ENCODE measurements at regions not wholly inside any gene's neighbourhood (a gene's known extent, or its start where the extent isn't known, plus 50 kb on each side); places are given as distances from the start of the nearest gene placed in this dataset.

DNA sequence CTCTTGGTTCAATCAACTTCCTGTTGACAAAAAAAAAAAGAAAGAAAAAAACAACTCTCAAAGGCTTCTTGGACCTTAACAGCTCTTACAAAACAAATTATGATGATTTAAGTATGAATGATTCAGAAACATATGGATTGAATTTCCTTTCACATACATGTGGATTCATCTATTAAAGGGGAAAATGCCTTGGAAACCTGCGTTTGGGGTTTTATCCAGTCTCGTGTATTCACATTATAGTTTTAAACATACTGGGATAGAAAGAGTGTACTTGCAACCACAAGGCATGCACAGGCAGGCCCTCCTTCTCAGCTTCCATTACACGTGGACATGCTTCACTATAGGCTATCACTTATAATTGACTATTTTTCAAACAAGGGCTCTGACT lies 286.7 kb downstream of the INHBA start:
- TF ChIP-seq EZH2phosphoT487 (IDR thresholded peaks at IDR 0.05; ENCODE audit: unreplicated experiment) (no peak), EZH2 (IDR thresholded peaks at IDR 0.05; ENCODE audit: low read depth, unreplicated experiment) (no peak), POLR2AphosphoS5 (IDR thresholded peaks at IDR 0.05; ENCODE audit: low read depth) (no peak), JUNB (IDR thresholded peaks at IDR 0.05; ENCODE audit: unreplicated experiment) (no peak), CREB1 (CRISPR knock-in tag; IDR thresholded peaks at IDR 0.05; ENCODE audit: low read depth) (no peak), STAT1 (IDR thresholded peaks at IDR 0.05; ENCODE audit: unreplicated experiment) (no peak), ZNF331 (CRISPR knock-in tag; IDR thresholded peaks at IDR 0.05; ENCODE audit: low read depth) (no peak)
- TF ChIP-seq, protein P1, sequence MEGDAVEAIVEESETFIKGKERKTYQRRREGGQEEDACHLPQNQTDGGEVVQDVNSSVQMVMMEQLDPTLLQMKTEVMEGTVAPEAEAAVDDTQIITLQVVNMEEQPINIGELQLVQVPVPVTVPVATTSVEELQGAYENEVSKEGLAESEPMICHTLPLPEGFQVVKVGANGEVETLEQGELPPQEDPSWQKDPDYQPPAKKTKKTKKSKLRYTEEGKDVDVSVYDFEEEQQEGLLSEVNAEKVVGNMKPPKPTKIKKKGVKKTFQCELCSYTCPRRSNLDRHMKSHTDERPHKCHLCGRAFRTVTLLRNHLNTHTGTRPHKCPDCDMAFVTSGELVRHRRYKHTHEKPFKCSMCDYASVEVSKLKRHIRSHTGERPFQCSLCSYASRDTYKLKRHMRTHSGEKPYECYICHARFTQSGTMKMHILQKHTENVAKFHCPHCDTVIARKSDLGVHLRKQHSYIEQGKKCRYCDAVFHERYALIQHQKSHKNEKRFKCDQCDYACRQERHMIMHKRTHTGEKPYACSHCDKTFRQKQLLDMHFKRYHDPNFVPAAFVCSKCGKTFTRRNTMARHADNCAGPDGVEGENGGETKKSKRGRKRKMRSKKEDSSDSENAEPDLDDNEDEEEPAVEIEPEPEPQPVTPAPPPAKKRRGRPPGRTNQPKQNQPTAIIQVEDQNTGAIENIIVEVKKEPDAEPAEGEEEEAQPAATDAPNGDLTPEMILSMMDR (conservative IDR thresholded peaks at IDR 0.05; ENCODE audit: low read depth in 2 of 2) = no peak
- TF ChIP-seq, protein P2, sequence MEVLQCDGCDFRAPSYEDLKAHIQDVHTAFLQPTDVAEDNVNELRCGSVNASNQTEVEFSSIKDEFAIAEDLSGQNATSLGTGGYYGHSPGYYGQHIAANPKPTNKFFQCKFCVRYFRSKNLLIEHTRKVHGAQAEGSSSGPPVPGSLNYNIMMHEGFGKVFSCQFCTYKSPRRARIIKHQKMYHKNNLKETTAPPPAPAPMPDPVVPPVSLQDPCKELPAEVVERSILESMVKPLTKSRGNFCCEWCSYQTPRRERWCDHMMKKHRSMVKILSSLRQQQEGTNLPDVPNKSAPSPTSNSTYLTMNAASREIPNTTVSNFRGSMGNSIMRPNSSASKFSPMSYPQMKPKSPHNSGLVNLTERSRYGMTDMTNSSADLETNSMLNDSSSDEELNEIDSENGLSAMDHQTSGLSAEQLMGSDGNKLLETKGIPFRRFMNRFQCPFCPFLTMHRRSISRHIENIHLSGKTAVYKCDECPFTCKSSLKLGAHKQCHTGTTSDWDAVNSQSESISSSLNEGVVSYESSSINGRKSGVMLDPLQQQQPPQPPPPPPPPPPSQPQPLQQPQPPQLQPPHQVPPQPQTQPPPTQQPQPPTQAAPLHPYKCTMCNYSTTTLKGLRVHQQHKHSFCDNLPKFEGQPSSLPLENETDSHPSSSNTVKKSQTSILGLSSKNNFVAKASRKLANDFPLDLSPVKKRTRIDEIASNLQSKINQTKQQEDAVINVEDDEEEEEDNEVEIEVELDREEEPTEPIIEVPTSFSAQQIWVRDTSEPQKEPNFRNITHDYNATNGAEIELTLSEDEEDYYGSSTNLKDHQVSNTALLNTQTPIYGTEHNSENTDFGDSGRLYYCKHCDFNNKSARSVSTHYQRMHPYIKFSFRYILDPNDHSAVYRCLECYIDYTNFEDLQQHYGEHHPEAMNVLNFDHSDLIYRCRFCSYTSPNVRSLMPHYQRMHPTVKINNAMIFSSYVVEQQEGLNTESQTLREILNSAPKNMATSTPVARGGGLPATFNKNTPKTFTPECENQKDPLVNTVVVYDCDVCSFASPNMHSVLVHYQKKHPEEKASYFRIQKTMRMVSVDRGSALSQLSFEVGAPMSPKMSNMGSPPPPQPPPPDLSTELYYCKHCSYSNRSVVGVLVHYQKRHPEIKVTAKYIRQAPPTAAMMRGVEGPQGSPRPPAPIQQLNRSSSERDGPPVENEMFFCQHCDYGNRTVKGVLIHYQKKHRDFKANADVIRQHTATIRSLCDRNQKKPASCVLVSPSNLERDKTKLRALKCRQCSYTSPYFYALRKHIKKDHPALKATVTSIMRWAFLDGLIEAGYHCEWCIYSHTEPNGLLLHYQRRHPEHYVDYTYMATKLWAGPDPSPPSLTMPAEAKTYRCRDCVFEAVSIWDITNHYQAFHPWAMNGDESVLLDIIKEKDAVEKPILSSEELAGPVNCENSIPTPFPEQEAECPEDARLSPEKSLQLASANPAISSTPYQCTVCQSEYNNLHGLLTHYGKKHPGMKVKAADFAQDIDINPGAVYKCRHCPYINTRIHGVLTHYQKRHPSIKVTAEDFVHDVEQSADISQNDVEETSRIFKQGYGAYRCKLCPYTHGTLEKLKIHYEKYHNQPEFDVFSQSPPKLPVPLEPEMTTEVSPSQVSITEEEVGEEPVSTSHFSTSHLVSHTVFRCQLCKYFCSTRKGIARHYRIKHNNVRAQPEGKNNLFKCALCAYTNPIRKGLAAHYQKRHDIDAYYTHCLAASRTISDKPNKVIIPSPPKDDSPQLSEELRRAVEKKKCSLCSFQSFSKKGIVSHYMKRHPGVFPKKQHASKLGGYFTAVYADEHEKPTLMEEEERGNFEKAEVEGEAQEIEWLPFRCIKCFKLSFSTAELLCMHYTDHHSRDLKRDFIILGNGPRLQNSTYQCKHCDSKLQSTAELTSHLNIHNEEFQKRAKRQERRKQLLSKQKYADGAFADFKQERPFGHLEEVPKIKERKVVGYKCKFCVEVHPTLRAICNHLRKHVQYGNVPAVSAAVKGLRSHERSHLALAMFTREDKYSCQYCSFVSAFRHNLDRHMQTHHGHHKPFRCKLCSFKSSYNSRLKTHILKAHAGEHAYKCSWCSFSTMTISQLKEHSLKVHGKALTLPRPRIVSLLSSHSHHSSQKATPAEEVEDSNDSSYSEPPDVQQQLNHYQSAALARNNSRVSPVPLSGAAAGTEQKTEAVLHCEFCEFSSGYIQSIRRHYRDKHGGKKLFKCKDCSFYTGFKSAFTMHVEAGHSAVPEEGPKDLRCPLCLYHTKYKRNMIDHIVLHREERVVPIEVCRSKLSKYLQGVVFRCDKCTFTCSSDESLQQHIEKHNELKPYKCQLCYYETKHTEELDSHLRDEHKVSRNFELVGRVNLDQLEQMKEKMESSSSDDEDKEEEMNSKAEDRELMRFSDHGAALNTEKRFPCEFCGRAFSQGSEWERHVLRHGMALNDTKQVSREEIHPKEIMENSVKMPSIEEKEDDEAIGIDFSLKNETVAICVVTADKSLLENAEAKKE (CRISPR knock-in tag; IDR thresholded peaks at IDR 0.05) = no peak
- TF ChIP-seq, protein P3, sequence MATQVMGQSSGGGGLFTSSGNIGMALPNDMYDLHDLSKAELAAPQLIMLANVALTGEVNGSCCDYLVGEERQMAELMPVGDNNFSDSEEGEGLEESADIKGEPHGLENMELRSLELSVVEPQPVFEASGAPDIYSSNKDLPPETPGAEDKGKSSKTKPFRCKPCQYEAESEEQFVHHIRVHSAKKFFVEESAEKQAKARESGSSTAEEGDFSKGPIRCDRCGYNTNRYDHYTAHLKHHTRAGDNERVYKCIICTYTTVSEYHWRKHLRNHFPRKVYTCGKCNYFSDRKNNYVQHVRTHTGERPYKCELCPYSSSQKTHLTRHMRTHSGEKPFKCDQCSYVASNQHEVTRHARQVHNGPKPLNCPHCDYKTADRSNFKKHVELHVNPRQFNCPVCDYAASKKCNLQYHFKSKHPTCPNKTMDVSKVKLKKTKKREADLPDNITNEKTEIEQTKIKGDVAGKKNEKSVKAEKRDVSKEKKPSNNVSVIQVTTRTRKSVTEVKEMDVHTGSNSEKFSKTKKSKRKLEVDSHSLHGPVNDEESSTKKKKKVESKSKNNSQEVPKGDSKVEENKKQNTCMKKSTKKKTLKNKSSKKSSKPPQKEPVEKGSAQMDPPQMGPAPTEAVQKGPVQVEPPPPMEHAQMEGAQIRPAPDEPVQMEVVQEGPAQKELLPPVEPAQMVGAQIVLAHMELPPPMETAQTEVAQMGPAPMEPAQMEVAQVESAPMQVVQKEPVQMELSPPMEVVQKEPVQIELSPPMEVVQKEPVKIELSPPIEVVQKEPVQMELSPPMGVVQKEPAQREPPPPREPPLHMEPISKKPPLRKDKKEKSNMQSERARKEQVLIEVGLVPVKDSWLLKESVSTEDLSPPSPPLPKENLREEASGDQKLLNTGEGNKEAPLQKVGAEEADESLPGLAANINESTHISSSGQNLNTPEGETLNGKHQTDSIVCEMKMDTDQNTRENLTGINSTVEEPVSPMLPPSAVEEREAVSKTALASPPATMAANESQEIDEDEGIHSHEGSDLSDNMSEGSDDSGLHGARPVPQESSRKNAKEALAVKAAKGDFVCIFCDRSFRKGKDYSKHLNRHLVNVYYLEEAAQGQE (IDR thresholded peaks at IDR 0.05; ENCODE audit: unreplicated experiment) = no peak
- TF ChIP-seq, protein P4, sequence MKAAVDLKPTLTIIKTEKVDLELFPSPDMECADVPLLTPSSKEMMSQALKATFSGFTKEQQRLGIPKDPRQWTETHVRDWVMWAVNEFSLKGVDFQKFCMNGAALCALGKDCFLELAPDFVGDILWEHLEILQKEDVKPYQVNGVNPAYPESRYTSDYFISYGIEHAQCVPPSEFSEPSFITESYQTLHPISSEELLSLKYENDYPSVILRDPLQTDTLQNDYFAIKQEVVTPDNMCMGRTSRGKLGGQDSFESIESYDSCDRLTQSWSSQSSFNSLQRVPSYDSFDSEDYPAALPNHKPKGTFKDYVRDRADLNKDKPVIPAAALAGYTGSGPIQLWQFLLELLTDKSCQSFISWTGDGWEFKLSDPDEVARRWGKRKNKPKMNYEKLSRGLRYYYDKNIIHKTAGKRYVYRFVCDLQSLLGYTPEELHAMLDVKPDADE (IDR thresholded peaks at IDR 0.05) = no peak

Measured in GM23338 (cell line).